Prostate gland (tissue), 2 donors: ENCODE measurements at regions not wholly inside any gene's neighbourhood (a gene's known extent, or its start where the extent isn't known, plus 50 kb on each side); places are given as distances from the start of the nearest gene placed in this dataset.

Experiments used
- CTCF ChIP-seq, 4 experiments: fragments of 200-600 bp in 2 of 4; fragments of 450-650 bp in 2 of 4; sonication (generic) in 2 of 4; IDR thresholded peaks; 1 replicate in 3 of 4; 2 replicates in 1 of 4; pipeline ENCODE4 v1.5.1; 2016 to 2019; ENCODE audit warnings: antibody characterized with exemption in 4 of 4, mild to moderate bottlenecking in 2 of 4, moderate library complexity in 2 of 4
- POLR2A ChIP-seq: fragments of 450-650 bp; IDR thresholded peaks from one replicate; pipeline ENCODE4 v1.6.1; 2016; ENCODE audit warnings: antibody characterized with exemption, mild to moderate bottlenecking
- POLR2AphosphoS5 ChIP-seq: sonication (generic); formaldehyde crosslinking; IDR thresholded peaks from one replicate; pipeline ENCODE4 v1.6.1; 2017; ENCODE audit warnings: antibody characterized with exemption

GRCh38 chr6:84442208-84442607 lies 214.8 kb upstream of the CEP162 start:
- TF ChIP-seq CTCF (IDR thresholded peaks at IDR 0.05): no peak
- TF ChIP-seq POLR2A: no peak
- TF ChIP-seq POLR2AphosphoS5: no peak
